PC-3 (cell line): ENCODE measurements at regions not wholly inside any gene's neighbourhood (a gene's known extent, or its start where the extent isn't known, plus 50 kb on each side); places are given as distances from the start of the nearest gene placed in this dataset.
"Not testable (repeated sequence)": the region's sequence is repeated elsewhere in the genome, so short reads cannot be mapped to it uniquely, and the experiment has no call there.

Experiments
- ATAC-seq: fragments of 200-7000 bp; cut with Tn5 transposase; 2 replicates; pipeline ENCODE4 v1.9.1; 2020; ENCODE audit warnings: mild to moderate bottlenecking, moderate library complexity
- BruUV-seq: library from RNA; stranded (reverse); fragments of 400-500 nt; replicated peaks from 2 replicates; lab custom pipeline; 2021; lab: Mats Ljungman, UMichigan
- CTCF ChIA-PET: fragments of 300-600 bp; sonication (Branson Sonifier 250); formaldehyde crosslinking; loops from one replicate; lab custom pipeline; 2022; ENCODE audit warnings: antibody characterized with exemption; lab: Charles Lee
- POLR2A ChIA-PET: fragments of 300-600 bp; sonication (Branson Sonifier 250); formaldehyde crosslinking; loops from one replicate; lab custom pipeline; 2022; ENCODE audit warnings: antibody characterized with exemption; ENCODE audit not compliant: unreplicated experiment; lab: Charles Lee
- DNase-seq: peaks from one replicate; pipeline ENCODE4 v3.0.0-alpha.2; 2015
- H2AFZ ChIP-seq: fragments of 300-600 bp; sonication (generic); 2 replicates; pipeline ENCODE4 v1.6.0; 2016; ENCODE audit warnings: antibody characterized with exemption, low read length
- H3F3A ChIP-seq: fragments of 300-600 bp; sonication (generic); one replicate; pipeline ENCODE4 v1.6.0; 2017; ENCODE audit warnings: antibody characterized with exemption, low read length, control low read depth, mild to moderate bottlenecking; ENCODE audit not compliant: unreplicated experiment
- H3K27ac ChIP-seq: fragments of 300-600 bp; sonication (generic); 2 replicates; pipeline ENCODE4 v1.5.1; 2016; ENCODE audit warnings: mild to moderate bottlenecking, low read length
- H3K27me3 ChIP-seq: fragments of 300-600 bp; sonication (generic); 2 replicates; pipeline ENCODE4 v1.6.1; 2016; ENCODE audit warnings: low read length, mixed read lengths
- H3K36me3 ChIP-seq: fragments of 300-600 bp; sonication (generic); 2 replicates; pipeline ENCODE4 v1.6.1; 2016; ENCODE audit warnings: low read depth, mixed run types, low read length, mixed read lengths
- H3K4me1 ChIP-seq: fragments of 300-600 bp; sonication (generic); 2 replicates; pipeline ENCODE4 v1.5.1; 2016; ENCODE audit warnings: low read length; ENCODE audit not compliant: insufficient read depth
- H3K4me2 ChIP-seq: fragments of 300-600 bp; sonication (generic); 2 replicates; pipeline ENCODE4 v1.6.0; 2016; ENCODE audit warnings: low read length
- H3K4me3 ChIP-seq: fragments of 300-600 bp; sonication (generic); 2 replicates; pipeline ENCODE4 v1.5.1; 2016; ENCODE audit warnings: mild to moderate bottlenecking, low read length, mixed read lengths
- H3K79me2 ChIP-seq: fragments of 300-600 bp; sonication (generic); 2 replicates; pipeline ENCODE4 v1.6.1; 2017; ENCODE audit warnings: low read length, mixed read lengths
- H3K9ac ChIP-seq: fragments of 300-600 bp; sonication (generic); 2 replicates; pipeline ENCODE4 v1.6.0; 2016; ENCODE audit warnings: mild to moderate bottlenecking, low read length
- H3K9me2 ChIP-seq: fragments of 300-600 bp; sonication (generic); replicated peaks from 2 replicates; pipeline ENCODE4 v1.6.1; 2016; ENCODE audit warnings: mixed run types, low read length, mixed read lengths
- H3K9me3 ChIP-seq: fragments of 300-600 bp; sonication (generic); 2 replicates; pipeline ENCODE4 v1.6.1; 2016; ENCODE audit warnings: low read length, mixed read lengths
- H4K20me1 ChIP-seq: fragments of 300-600 bp; sonication (generic); 2 replicates; pipeline ENCODE4 v1.6.1; 2016; ENCODE audit warnings: low read length, mixed read lengths
- CTCF ChIP-seq: fragments of 300-600 bp; sonication (generic); conservative IDR thresholded peaks from 2 replicates; pipeline ENCODE4 v1.5.1; 2017; ENCODE audit warnings: antibody characterized with exemption, low read depth, mild to moderate bottlenecking, low read length
- EZH2 ChIP-seq: fragments of 300-600 bp; sonication (generic); IDR thresholded peaks from one replicate; pipeline ENCODE4 v1.6.1; 2017; ENCODE audit warnings: antibody characterized with exemption, mild to moderate bottlenecking, low read length; ENCODE audit not compliant: unreplicated experiment
- EZH2phosphoT487 ChIP-seq: fragments of 300-600 bp; sonication (generic); IDR thresholded peaks from 2 replicates; pipeline ENCODE4 v1.6.1; 2018; ENCODE audit warnings: mild to moderate bottlenecking, antibody characterized with exemption, low read length, borderline replicate concordance
- intact Hi-C: fragments of 100-400 bp; cut with micrococcal nuclease; formaldehyde crosslinking; loops from 2 replicates; pipeline ENCODE4 v1.9.0; 2023

GRCh38 chr7:142506601-142507000, 242.7 kb upstream of the PRSS1 start:
- Histone ChIP-seq H3K9me2 (no peaks in the 10 kb centered on the region), H4K20me1 (no peaks in the 10 kb centered on the region), H3K4me1 (peaks cover 40% of the 10 kb centered on the region), H3K79me2 (no peaks in the 10 kb centered on the region), H3K27me3 (no peaks in the 10 kb centered on the region), H3K36me3 (no peaks in the 10 kb centered on the region), H3F3A (no peaks in the 10 kb centered on the region), H3K27ac (peak overlapping the region; percentile 40; the same call in 1 of the 2 replicates), H3K9ac (no peak overlapping the region), H3K4me2 (no peak overlapping the region), H3K4me3 (no peak overlapping the region), H2AFZ (no peak overlapping the region), H3K9me3 (no peaks in the 10 kb centered on the region)
- TF ChIP-seq CTCF: no peak
- TF ChIP-seq EZH2phosphoT487: no peak
- no peak for TF ChIP-seq EZH2
- DNase-seq (no peak), ATAC-seq (no peak)
- BruUV-seq: no TSS peak
- intact Hi-C loops: no loop called here
- CTCF ChIA-PET: interaction anchor here (0.6 to 2.0 kb wide), 5 partner anchors 10 to 28 kb away, joined by 3 to 14 read pairs (median 4); no protein-coding TSS in a partner anchor
- POLR2A ChIA-PET: interaction anchor here (0.7 kb wide), 1 partner anchor 20 kb away, joined by 10 read pairs; no protein-coding TSS in a partner anchor

- H3K9me3 ChIP-seq, H3K9me2 ChIP-seq, H3K9ac ChIP-seq, H3F3A ChIP-seq, H3K27me3 ChIP-seq, H4K20me1 ChIP-seq, BruUV-seq, H3K36me3 ChIP-seq, H3K27ac ChIP-seq, POLR2A ChIA-PET, CTCF ChIA-PET, DNase-seq, ATAC-seq, intact Hi-C loops, H3K79me2 ChIP-seq: not testable (repeated sequence)
- peak overlapping the region; percentile 39; the same call in 1 of the 2 replicates for H3K4me3 ChIP-seq
- peaks cover 29% of the 10 kb centered on the region for H3K4me1 ChIP-seq
- peak overlapping the region; percentile 56 for H3K4me2 ChIP-seq
- 0 out of 2 replicates have a peak, but pooled peaks have one; percentile 32 for TF ChIP-seq CTCF
- H2AFZ ChIP-seq: peak overlapping the region; percentile 84; the same call in 1 of the 2 replicates
Observed at GRCh38 chr7:142503949-142504348, 245.3 kb upstream of the PRSS1 start.

GRCh38 chr7:142503036-142503435, 245.2 kb upstream of the PRSS58 start:
- H3K27me3 ChIP-seq: no peaks in the 10 kb centered on the region
- ChIA-PET CTCF (no interaction called here), POLR2A (no interaction called here)
- DNase-seq (no peak), ATAC-seq (no peak)
- H4K20me1 ChIP-seq: no peaks in the 10 kb centered on the region
- no peaks in the 10 kb centered on the region for H3F3A ChIP-seq
- intact Hi-C loops: no loop called here
- no peaks in the 10 kb centered on the region for H3K9me2 ChIP-seq
- H3K4me2 ChIP-seq: no peak overlapping the region
- no TSS peak for BruUV-seq
- no peaks in the 10 kb centered on the region for H3K9me3 ChIP-seq
- no peaks in the 10 kb centered on the region for H3K79me2 ChIP-seq
- H3K4me3 ChIP-seq: no peak overlapping the region
- no peak overlapping the region for H2AFZ ChIP-seq
- H3K4me1 ChIP-seq: peaks cover 22% of the 10 kb centered on the region
- TF ChIP-seq CTCF: no peak
- no peaks in the 10 kb centered on the region for H3K36me3 ChIP-seq
- H3K9ac ChIP-seq: no peak overlapping the region
- H3K27ac ChIP-seq: no peak overlapping the region
